Aorta (tissue), 5 donors: ENCODE measurements at regions not wholly inside any gene's neighbourhood (a gene's known extent, or its start where the extent isn't known, plus 50 kb on each side); places are given as distances from the start of the nearest gene placed in this dataset.

Experiments used
- ATAC-seq: fragments of 200-7000 bp; cut with Tn5 transposase; one replicate; pipeline ENCODE4 v1.9.1; 2022; ENCODE audit warnings: moderate library complexity; ENCODE audit not compliant: low FRiP score
- DNase-seq, 2 donors: peaks; one replicate each; pipeline ENCODE4 v3.0.0-alpha.2; 2020
- H3K27ac ChIP-seq, 2 donors: one replicate each; pipeline ENCODE4 v1.5.1; 2013; ENCODE audit warnings: low read length in 2 of 2, mild to moderate bottlenecking in 2 of 2, moderate library complexity in 2 of 2, control low read depth in 1 of 2, inconsistent platforms in 1 of 2, low read depth in 1 of 2
- H3K27me3 ChIP-seq, 2 donors: one replicate each; pipeline ENCODE4 v1.6.1; 2013; ENCODE audit warnings: control low read depth in 1 of 2, low read length in 1 of 2, mild to moderate bottlenecking in 1 of 2, moderate library complexity in 1 of 2; ENCODE audit not compliant: insufficient read depth in 2 of 2, control insufficient read depth in 1 of 2
- H3K36me3 ChIP-seq, 2 donors: one replicate each; pipeline ENCODE4 v1.6.1; 2013; ENCODE audit warnings: control low read depth in 1 of 2, low read length in 1 of 2, mild to moderate bottlenecking in 1 of 2; ENCODE audit not compliant: insufficient read depth in 2 of 2, control insufficient read depth in 1 of 2
- H3K4me1 ChIP-seq, 2 donors: one replicate each; pipeline ENCODE4 v1.6.1; 2013; ENCODE audit warnings: low read length in 2 of 2, control low read depth in 1 of 2, mild to moderate bottlenecking in 1 of 2, moderate library complexity in 1 of 2; ENCODE audit not compliant: insufficient read depth in 2 of 2, control insufficient read depth in 1 of 2
- H3K4me3 ChIP-seq, 2 donors: one replicate each; pipeline ENCODE4 v1.5.1; 2013; ENCODE audit warnings: low read length in 2 of 2, control low read depth in 1 of 2, mild to moderate bottlenecking in 1 of 2
- H3K9me3 ChIP-seq: one replicate; pipeline ENCODE4 v1.6.1; 2013; ENCODE audit warnings: mild to moderate bottlenecking, low read length; ENCODE audit not compliant: control insufficient read depth
- WGBS, 2 donors: extraction: QIAGEN DNeasy Blood & Tissue Kit; methylation state at CpG; one replicate each; pipeline ENCODE4 v1.1.7; 2013; 5-methylcytosine and 5-hydroxymethylcytosine counted together
- intact Hi-C, 2 donors: fragments of 100-400 bp; cut with DNase I; formaldehyde crosslinking; loops; one replicate each; pipeline versions ENCODE4 v1.14.2 to v1.15.0; 2022
- donor health status: healthy with polysubstance abuse.
- donor health status: Bipolar disorder and iron deficiency.
- donor health status: DM: no; HTN: no; CAD: no.
- donor health status: DM: no; HTN: no; CAD: no.
- donor health status: DM: yes; HTN: yes; CAD: no.

DNA sequence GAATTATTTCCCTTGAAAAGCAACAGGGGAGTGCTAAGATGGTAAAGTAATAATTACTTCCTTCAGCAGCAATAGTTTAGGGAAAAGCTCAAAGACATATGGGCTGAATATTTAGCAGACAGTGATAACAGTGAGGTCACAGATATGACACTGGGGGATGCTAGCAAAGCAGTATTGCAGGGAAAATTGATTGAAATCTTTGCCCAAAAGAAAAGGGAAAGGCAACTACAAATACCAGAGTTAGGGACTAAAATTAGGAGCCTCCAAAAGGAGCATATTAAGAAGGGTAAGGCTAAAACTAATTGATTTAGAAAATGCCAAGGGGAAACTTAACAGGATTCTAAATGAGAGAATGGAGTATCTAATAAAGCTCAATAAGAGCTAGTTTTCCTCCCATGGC lies 1191.3 kb upstream of the TENM3 start:
- ATAC-seq: no peak
- Histone ChIP-seq H3K4me1 (no peaks in the 10 kb centered on the region), H3K9me3 (no peaks in the 10 kb centered on the region), H3K4me3 (no peak overlapping the region), H3K27ac (no peak overlapping the region), H3K36me3 (no peaks in the 10 kb centered on the region), H3K27me3 (no peaks in the 10 kb centered on the region)
- no peak for DNase-seq
- intact Hi-C loops: no loop called here

DNA sequence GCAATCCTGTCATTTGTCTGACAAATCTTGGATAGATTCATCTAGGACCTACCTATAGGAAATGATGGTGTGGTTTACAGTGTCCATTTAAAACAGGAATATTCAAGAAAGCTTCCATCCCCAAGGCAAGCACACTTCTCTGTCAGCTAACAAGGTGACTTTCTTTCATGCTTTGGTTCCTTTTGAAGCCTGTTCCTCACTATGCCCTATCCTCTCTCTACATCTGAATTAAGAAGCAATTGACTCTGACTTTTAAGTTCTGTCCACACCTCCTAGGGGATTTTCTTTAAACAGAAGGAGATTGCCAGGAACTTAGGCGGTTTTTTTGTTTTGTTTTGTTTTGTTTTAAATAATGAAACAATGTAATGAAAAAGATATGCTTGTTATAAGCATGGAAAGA lies 1181.4 kb upstream of the TENM3 start:
- intact Hi-C loops: no loop called here
- Histone ChIP-seq H3K4me1 (no peaks in the 10 kb centered on the region), H3K36me3 (no peaks in the 10 kb centered on the region), H3K9me3 (no peaks in the 10 kb centered on the region), H3K4me3 (no peak overlapping the region), H3K27me3 (no peaks in the 10 kb centered on the region), H3K27ac (no peak overlapping the region)
- 18 to 29% methylated on average over 1 of the region's 1 CpG for WGBS, 2 donors
- DNase-seq: no peak
- no peak for ATAC-seq

GRCh38 chr4:181063212-181063611 lies 1180.0 kb upstream of the TENM3 start:
- no peaks in the 10 kb centered on the region for H3K4me1 ChIP-seq
- no peaks in the 10 kb centered on the region for H3K36me3 ChIP-seq
- no peak overlapping the region for H3K4me3 ChIP-seq
- ATAC-seq: no peak
- H3K27me3 ChIP-seq: no peaks in the 10 kb centered on the region
- no peaks in the 10 kb centered on the region for H3K9me3 ChIP-seq
- no peak for DNase-seq
- 32 to 49% methylated on average over 3 of the region's 3 CpGs for WGBS, 2 donors
- intact Hi-C loops: no loop called here
- H3K27ac ChIP-seq: no peak overlapping the region

DNA sequence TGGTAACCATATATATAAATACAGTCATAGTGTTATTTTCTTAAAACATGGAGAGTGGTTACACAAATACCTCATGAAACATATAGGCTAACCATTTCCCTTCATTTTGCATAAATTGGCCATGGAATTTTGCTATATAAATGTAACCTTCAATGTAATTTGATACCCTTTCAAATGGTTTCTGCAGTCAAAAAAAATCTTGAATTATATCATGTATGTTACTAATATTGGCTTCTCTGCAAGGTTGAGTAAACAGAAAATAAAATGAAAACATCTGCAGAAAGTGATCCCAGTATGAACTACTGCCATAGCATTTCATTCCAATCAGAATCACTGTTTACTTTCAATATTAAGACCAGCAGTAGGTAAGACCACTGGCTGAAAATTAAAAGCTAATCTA lies 1165.9 kb upstream of the TENM3 start:
- Histone ChIP-seq H3K9me3 (peaks cover 2% of the 10 kb centered on the region), H3K4me1 (no peaks in the 10 kb centered on the region), H3K27ac (no peak overlapping the region), H3K36me3 (no peaks in the 10 kb centered on the region), H3K27me3 (no peaks in the 10 kb centered on the region), H3K4me3 (no peak overlapping the region)
- intact Hi-C loops: no loop called here
- ATAC-seq (no peak), DNase-seq (no peak)

DNA sequence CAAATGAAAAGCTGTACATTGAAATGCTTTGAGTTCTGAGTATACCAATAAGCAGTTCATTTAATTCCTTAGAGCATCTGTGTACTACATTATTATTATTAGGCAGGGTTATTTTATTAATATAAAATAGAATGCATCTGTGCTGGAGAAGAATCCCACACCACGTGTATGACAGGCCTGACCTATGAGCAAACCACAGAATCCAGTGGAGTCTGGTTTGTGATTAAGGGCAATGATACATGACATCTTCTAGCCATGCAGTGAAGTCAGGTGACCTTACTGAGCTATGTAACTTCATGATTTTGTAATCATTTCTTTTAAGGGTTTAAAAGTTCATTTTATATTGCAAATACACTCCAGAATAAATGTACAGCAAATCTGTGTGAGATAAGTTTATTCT lies 1165.0 kb upstream of the TENM3 start:
- Histone ChIP-seq H3K27me3 (no peaks in the 10 kb centered on the region), H3K9me3 (peaks cover 2% of the 10 kb centered on the region), H3K36me3 (no peaks in the 10 kb centered on the region), H3K4me3 (no peak overlapping the region), H3K27ac (no peak overlapping the region), H3K4me1 (no peaks in the 10 kb centered on the region)
- ATAC-seq (no peak), DNase-seq (no peak)
- intact Hi-C loops: no loop called here
- 13 to 40% methylated on average over 1 of the region's 1 CpG for WGBS, 2 donors

GRCh38 chr4:181083757-181084361 lies 1159.3 kb upstream of the TENM3 start:
- Histone ChIP-seq H3K4me1 (no peaks in the 10 kb centered on the region), H3K9me3 (no peaks in the 10 kb centered on the region), H3K36me3 (no peaks in the 10 kb centered on the region), H3K27ac (no peak overlapping the region), H3K4me3 (no peak overlapping the region), H3K27me3 (no peaks in the 10 kb centered on the region)
- ATAC-seq: no peak
- intact Hi-C loops: no loop called here
- no peak for DNase-seq
- WGBS, 2 donors: 16 to 31% methylated on average over 6 of the region's 6 CpGs

DNA sequence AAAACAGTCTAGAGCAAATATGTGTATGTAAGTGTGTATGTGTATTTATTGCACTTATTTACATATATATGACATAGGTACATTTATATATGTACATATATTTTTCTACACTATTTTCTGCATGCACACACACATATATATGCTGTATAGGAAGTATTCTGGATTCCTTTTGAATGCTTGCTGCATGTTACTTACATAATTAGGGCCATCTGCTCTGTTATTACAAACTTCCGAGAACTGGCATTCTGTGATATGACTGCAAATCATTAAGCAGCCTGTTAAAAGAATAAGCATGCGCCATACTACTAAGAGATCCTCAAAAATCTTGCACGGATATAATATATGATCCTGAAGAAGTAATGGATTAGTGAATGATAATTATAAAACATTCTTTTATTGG lies 1157.6 kb upstream of the TENM3 start:
- no peaks in the 10 kb centered on the region for H3K4me1 ChIP-seq
- no peak overlapping the region for H3K27ac ChIP-seq
- no peak overlapping the region for H3K4me3 ChIP-seq
- intact Hi-C loops: no loop called here
- H3K27me3 ChIP-seq: no peaks in the 10 kb centered on the region
- no peaks in the 10 kb centered on the region for H3K36me3 ChIP-seq
- ATAC-seq (no peak), DNase-seq (no peak)
- WGBS, 2 donors: 39 to 63% methylated on average over 3 of the region's 3 CpGs
- no peaks in the 10 kb centered on the region for H3K9me3 ChIP-seq

- Histone ChIP-seq H3K36me3 (no peaks in the 10 kb centered on the region), H3K4me3 (no peak overlapping the region), H3K27me3 (no peaks in the 10 kb centered on the region), H3K27ac (no peak overlapping the region), H3K4me1 (no peaks in the 10 kb centered on the region), H3K9me3 (no peaks in the 10 kb centered on the region)
- DNase-seq (no peak), ATAC-seq (no peak)
- intact Hi-C loops: no loop called here
- WGBS, 2 donors: 87 to 89% methylated on average over 1 of the region's 1 CpG
Measured at GRCh38 chr4:181105487-181105886, 1137.7 kb upstream of the TENM3 start.

DNA sequence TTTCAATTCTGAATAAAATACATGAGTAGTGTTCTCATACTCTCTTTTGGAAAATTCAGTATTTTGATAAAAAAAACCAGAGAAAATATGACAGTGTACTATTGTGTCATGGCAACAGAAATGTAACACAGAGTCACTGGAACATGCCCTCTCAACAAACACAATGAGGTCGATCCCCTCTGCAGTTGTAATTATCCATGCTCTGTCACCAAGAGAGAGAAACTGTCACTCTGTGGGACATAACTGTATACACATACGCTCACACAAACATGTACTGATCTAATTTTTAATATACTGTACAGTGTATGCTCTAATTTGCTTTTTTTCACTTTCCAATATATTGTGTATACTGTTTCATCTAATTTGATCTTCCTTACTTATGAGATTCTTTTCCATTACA lies 1136.8 kb upstream of the TENM3 start:
- Histone ChIP-seq H3K4me1 (no peaks in the 10 kb centered on the region), H3K27ac (no peak overlapping the region), H3K4me3 (no peak overlapping the region), H3K9me3 (peaks cover 2% of the 10 kb centered on the region), H3K36me3 (no peaks in the 10 kb centered on the region), H3K27me3 (no peaks in the 10 kb centered on the region)
- DNase-seq: no peak
- intact Hi-C loops: no loop called here
- ATAC-seq: no peak
- 55 to 76% methylated on average over 2 of the region's 2 CpGs for WGBS, 2 donors
